ENCODE measurements at regions not wholly inside any gene's neighbourhood (a gene's known extent, or its start where the extent isn't known, plus 50 kb on each side); places are given as distances from the start of the nearest gene placed in this dataset.
"Not testable (repeated sequence)": the region's sequence is repeated elsewhere in the genome, so short reads cannot be mapped to it uniquely, and the experiment has no call there.

GRCh38 chr12:111148005-111148404 is 220.9 kb downstream of the PHETA1 start:
- DNase-seq, result no peak

DNA sequence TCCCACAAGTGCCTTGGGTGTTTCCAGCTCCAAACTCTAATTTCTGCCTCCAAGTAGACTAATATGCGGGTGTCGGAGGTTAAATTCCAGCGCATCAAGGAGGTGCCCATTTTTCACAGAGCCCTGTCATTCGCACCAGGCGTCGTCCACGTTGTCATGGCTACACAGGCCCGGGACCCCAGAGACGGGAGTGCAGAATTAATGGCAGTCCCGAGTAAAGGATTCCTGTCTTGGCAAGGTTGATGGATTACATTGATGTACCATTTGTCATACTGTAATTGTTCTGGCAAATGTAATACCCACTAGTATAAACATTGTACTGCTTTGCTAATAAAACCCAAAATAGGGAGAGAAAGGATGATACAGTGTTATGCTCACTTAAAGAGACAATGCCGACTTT is 222.9 kb upstream of the MYL2 start:
- no peak for DNase-seq

DNA sequence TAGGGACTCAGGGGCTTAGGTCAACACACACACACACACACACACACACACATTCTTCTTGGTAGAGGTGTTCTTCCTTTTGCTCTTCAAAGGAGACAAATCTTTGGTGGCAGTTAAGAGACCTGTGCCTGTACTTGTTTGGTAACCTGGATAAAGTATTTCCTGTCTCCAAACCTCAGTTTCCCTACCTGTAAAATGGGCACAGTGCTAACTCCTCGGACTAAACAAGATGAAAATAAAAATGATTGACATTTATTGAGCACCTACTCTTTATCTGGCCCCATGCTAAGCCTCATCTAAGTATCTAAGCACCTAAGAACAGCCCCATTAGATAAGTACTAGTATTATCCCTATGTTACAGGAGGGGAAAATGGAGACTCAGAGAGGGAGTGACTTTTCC is 220.8 kb upstream of the MYL2 start:
- DNase-seq, result no peak

- no peak for DNase-seq
Measured at GRCh38 chr12:111138016-111138415, 217.6 kb upstream of the MYL2 start.

DNA sequence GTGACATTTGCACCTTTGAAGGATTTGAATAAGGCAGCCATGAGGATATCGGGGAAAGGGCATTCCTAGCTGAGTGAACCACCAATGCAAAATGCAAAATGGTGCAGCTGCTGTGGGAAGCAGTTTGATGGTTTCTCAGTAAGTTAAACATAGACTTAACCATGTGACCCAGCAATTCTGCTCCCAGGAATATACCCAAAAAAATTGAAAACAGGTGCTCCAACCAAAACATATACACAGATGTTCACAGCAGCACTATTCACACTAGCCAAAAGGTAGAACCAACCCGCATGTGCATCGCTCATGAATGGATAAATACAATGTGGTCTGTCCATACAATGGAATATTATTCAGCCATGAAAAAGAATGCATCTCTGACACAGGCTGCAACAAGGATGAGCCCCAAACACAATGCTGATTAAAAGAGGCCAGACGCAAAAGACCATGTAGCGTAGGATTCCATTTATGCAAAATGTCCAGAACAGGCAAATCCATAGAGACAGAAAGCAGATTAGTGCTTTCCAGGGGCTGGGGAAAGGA is 215.0 kb upstream of the MYL2 start:
- DNase-seq, result no peak

- DNase-seq, result no peak
Measured at GRCh38 chr12:111130336-111130735, 210.0 kb upstream of the MYL2 start.

GRCh38 chr12:111129149-111129767 is 208.9 kb upstream of the MYL2 start:
- DNase-seq, result no peak

GRCh38 chr12:111126331-111126730 is 206.0 kb upstream of the MYL2 start:
- no peak for DNase-seq

DNA sequence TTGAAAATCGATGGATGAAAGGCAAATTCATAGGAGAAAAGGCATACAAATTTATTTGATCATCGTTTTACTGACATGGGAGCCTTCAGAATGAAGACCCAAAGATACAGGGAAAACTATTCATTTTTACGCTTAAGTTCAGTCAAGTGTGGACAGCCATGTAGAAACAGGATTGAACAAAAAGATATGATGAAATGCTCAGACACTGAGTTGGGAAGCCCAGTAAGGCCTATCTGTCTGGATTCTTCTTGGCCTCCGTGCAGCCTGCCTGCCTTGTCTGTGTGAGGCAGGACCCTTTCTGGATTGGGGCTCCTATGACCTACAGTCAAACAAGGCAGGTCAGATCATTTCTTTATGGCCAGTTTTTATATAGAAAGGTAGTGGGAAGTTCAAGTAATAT is 203.8 kb upstream of the MYL2 start:
- DNase-seq, result no peak

DNA sequence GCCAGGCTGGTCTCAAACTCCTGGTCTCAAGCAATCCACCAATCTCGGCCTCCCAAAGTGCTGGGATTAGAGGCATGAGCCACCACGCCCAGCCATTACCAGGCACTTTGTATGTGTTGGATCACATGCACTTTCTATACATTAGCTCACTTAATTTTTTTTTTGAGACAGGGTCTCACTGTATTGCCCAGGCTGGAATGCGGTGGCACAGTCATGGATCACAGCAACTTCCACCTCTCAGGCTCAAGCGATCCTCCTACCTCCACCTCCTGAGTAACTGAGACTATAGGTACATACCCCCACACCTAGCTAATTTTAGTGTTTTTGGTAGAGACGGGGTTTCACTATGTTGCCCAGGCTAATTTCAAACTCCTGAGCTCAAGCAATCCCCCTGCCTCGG is 203.0 kb upstream of the MYL2 start:
- DNase-seq, result no peak

GRCh38 chr12:111122458-111122878 is 202.1 kb upstream of the MYL2 start:
- no peak for DNase-seq

DNA sequence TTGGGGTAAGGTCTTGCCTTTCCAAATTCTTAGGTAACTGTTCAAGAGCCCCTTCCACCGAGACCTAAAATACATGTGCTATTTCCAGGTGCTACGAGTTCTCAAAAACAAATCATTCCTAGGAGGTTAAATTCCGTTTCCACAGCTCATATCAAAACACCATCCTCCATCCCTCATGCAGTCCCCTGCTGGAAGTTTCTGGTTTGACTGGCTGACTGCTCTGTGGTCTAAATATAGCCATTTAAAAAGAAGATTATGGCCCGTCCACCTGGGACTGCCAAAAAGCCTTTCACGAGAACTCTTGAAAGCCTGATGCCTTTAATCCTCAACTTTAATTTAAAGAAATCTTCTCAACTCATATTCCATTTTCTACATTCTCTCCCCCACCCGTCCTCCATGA is 201.5 kb upstream of the MYL2 start:
- DNase-seq, result no peak

DNA sequence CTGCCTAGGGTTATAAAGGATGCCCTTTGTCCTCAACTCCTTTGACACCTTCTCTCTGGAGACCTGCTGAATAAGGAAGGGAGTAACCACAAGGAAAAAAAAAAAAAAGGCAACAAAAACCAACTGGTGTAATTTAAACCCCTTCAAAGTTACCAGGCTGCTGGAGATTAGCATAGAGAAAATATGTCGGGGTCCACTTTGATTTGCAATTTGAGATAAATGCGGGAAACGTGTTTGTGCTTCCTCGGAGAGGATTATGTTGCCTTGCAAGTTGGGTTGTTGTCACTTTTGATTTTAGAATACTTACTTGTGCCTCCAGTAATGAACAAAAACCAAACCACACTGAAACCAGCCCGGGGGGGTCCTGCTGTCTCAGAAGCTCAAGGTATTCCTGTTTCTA is 200.2 kb upstream of the MYL2 start:
- no peak for DNase-seq

DNA sequence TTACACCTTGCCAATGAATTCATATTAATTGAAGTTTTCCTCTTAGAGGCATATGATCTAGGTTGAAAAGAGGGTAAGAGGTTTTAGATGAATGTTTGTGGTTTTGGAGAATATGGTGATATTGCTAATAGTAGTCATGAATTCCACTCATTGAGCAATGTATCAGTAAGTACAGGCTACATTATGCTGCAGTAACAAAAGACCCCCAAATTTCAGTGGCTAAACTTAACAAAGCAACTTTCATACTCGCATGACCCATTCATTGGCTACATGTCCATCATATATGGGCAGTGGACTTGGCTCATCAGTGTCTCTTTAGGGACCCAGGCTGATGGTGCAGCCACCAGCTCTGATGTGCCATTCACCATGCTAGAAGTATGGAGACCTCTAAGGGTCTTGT is 196.6 kb upstream of the MYL2 start:
- no peak for DNase-seq

DNA sequence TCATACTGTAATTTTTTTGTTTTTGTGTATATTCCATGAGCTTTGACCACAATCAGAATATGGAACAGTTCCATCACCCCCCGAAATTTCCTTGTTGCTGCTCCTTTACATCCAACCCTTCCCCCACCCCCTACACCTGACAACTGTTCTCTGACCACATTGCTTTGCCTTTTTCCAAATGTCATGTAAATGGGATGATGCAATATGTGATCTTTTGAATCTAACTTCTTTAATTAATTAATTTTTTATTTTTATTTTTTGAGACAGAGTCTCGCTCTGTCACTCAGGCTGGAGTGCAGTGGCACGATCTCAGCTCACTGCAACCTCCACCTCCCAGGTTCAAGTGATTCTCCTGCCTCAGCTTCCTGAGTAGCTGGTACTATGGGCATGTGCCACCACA is 192.9 kb upstream of the MYL2 start:
- not testable (repeated sequence) for DNase-seq

GRCh38 chr12:111112311-111113098 is 192.1 kb upstream of the MYL2 start:
- no peak for DNase-seq

GRCh38 chr12:111111681-111112080 is 191.3 kb upstream of the MYL2 start:
- DNase-seq, result no peak

- DNase-seq, result no peak
Measured at GRCh38 chr12:111110556-111110955, 190.2 kb upstream of the MYL2 start.

DNA sequence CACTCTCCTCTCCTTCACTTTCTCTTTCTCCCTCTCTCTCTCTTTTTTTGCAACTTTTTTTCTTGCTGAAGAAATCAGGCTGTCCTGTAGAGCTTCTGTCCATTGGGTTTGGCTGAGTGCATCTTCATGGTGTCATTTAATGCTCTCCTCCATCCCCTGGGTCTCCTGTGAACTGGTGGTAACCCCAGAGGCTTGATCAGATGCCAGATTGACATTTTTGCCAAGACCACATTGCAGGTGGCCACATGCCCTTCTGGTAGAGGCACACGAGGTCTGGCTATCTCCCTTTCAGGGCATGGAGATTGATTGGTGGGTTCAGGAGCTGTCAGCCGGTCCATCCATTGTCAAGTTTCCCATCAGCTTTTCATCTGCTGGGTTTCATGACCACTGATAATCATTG is 188.3 kb upstream of the MYL2 start:
- DNase-seq, result no peak

GRCh38 chr12:111107392-111108178 is 187.2 kb upstream of the MYL2 start:
- DNase-seq, result no peak

- DNase-seq, result no peak
Measured at GRCh38 chr12:111105294-111105693, 184.9 kb upstream of the MYL2 start.

DNA sequence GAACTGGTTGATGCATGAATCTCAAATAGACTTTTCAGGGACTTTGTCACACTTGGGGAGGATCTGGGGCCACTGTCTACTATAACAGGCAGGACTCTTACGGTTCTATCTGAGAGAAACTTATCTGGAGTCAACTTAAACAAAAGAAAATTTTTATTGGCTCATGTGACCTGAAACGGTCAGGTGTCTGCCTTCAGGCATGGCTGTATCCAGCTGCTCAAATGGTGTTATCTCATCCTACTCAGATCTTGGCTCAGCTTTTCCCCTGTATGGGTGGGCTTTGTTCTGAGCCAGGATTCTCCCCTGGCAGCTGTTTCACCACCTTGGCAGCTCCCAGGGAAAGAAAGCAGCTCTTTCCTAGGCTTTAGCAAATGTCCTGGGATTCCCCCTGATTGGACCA is 183.2 kb upstream of the MYL2 start:
- DNase-seq, result no peak

DNA sequence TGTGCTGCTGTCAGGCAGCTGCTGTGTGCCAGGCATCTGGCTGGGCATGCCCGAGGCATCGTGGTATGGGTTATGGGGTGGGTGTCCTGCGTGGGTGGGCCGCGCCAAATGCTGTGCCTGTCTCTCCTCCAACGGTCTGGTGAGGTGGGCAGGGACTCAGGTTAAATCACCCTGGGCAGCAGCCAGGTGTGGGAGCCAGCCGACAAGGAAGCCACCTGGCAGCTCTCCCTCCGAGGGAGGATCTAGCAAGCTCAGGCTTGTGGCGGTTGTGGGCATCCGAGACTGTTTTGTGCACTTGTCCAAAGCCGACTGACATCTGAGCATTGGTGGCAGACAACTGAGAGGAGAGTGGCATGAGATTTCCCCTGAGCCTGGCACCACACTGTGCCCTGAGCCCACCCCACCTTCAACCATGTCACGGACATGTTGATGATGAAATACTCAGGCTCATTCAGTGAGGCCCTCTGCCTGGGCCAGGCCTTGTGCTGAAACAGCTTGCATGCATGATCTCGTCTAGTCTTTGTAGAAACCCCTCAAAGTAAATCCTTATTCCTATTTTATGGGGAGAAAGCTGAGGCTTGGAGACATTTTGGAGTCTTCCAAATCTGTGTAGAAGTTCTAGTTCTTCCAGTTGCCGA is 181.8 kb upstream of the MYL2 start:
- no peak for DNase-seq

All from amniotic stem cell (primary cell).